HG02870 (cell line): ENCODE measurements at regions not wholly inside any gene's neighbourhood (a gene's known extent, or its start where the extent isn't known, plus 50 kb on each side); places are given as distances from the start of the nearest gene placed in this dataset.

ENCODE experiments used
- ATAC-seq: cut with Tn5 transposase; IDR thresholded peaks from one replicate; pipeline ENCODE4 v1.9.1; 2021; ENCODE audit warnings: mild to moderate bottlenecking, moderate library complexity; ENCODE audit not compliant: unreplicated experiment

- no peak for ATAC-seq
Measured at GRCh38 chr9:20291201-20291600, 331.1 kb downstream of the MLLT3 start.

DNA sequence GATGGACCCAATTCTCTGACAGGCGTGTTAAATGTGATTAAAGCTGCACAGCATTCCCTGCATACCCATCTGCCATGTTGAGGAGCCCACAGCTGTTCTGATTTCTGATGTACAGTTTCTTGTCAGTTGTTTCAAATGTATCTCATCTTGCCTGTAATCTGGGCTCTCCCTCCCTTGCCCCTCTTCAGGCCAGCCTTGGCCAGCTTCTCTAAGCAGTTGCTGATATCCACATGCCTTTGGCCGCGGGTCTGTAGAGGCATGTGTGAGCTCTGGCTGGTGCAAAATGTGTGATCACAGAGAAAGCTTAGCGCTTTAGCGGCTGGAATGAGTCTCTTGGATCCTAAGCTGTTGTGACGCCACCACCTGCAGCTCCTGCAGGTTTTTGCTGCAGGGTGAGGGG is 332.0 kb downstream of the MLLT3 start:
- ATAC-seq = no peak

- no peak for ATAC-seq
Measured at GRCh38 chr9:20289423-20290010, 332.8 kb downstream of the MLLT3 start.

GRCh38 chr9:20286969-20287368 is 335.3 kb downstream of the MLLT3 start:
- no peak for ATAC-seq

DNA sequence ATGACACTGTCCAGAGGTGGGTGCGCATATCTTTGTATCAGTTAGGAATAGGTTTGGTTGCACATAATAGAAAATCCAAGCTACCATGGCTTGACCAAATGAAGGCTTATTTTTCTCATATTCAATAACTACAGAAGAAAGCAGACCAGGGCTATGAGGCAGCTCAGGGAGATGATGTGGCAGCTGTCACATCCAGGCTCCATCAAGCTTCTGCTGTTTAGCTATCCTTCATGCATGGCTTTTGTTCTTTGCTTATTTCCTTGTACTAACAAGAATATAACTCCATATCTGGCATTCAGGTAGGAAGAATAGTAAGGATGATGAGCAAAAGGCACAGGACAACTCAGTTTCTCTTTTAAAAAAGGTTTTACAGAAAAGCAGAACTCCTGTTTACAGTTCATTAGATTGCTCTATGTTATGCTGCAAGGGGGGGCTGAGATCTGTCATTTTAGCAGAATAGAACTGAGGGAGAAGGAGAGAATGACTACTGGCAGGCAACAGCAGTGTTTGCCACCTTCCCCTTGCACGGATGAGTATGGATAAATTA is 336.1 kb downstream of the MLLT3 start:
- no peak for ATAC-seq

GRCh38 chr9:20284601-20285289 is 337.6 kb downstream of the MLLT3 start:
- no peak for ATAC-seq

- no peak for ATAC-seq
Measured at GRCh38 chr9:20280330-20280729, 342.0 kb downstream of the MLLT3 start.

GRCh38 chr9:20276762-20277161 is 345.5 kb downstream of the MLLT3 start:
- ATAC-seq = no peak

- no peak for ATAC-seq
Measured at GRCh38 chr9:20271723-20272122, 350.6 kb downstream of the MLLT3 start.

GRCh38 chr9:20271096-20271495 is 351.2 kb downstream of the MLLT3 start:
- ATAC-seq = no peak

GRCh38 chr9:20270161-20270560 is 352.1 kb downstream of the MLLT3 start:
- no peak for ATAC-seq

DNA sequence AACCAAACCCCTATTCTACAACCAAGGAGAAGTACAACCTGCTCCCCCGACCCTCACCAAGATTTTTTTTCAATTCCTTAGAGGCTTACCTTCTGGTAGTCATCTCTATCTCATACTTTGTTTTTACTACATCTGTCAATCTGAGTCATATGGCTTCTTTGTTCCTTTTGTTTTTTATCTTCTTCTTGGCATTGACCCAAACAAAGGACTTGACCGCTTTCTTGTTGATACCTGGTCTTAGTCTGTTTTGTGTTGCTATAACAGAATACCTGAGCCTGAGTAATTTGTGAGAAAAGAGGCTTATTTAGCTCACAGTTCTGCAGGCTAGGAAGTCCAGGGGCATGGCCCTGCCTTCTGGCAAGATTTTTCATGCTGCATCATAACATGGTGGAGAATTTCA is 352.7 kb downstream of the MLLT3 start:
- ATAC-seq = no peak

- no peak for ATAC-seq
Measured at GRCh38 chr9:20264896-20265295, 357.4 kb downstream of the MLLT3 start.

- ATAC-seq = no peak
Measured at GRCh38 chr9:20262611-20263010, 359.7 kb downstream of the MLLT3 start.

- ATAC-seq = no peak
Measured at GRCh38 chr9:20256284-20256948, 365.9 kb downstream of the MLLT3 start.

GRCh38 chr9:20255052-20255451 is 367.2 kb downstream of the MLLT3 start:
- ATAC-seq = no peak

GRCh38 chr9:20253635-20254034 is 368.7 kb downstream of the MLLT3 start:
- no peak for ATAC-seq

GRCh38 chr9:20252778-20253177 is 369.5 kb downstream of the MLLT3 start:
- no peak for ATAC-seq

GRCh38 chr9:20250791-20251190 is 371.5 kb downstream of the MLLT3 start:
- ATAC-seq = no peak

DNA sequence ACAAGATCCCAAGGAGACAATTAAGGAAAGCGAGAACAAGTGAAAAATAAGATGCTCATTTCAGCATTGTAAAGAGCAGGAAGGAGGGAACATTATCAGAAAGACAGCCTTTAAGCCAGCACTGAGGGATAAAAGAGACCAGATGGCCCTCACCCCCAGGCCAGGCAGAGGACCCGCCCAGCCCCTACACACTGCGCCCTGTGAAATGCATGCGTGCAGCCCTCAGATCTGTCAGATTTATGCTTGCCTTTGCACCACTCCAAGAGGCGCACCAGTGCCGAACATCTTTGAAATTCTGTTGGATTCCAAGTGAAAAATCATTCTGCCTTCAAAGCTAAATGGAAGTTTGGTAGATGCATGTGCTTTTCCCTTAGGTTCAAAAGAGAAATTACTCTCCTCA is 378.0 kb downstream of the MLLT3 start:
- ATAC-seq = no peak

- ATAC-seq = no peak
Measured at GRCh38 chr9:20243841-20244240, 378.5 kb downstream of the MLLT3 start.
